ENCODE measurements at regions not wholly inside any gene's neighbourhood (a gene's known extent, or its start where the extent isn't known, plus 50 kb on each side); places are given as distances from the start of the nearest gene placed in this dataset.

- H3K27ac ChIP-seq (ENCODE audit: extremely low read depth, low read depth, low read length) = no peak overlapping the region
- H3K9me3 ChIP-seq (ENCODE audit: control insufficient read depth, insufficient read depth, low read depth, low read length) = no peaks in the 10 kb centered on the region
- CTCF ChIA-PET = no interaction called here
- TF ChIP-seq ZNF707 (tag by site-specific recombination; IDR thresholded peaks at IDR 0.05) (no peak), ZNF426 (tag by site-specific recombination; IDR thresholded peaks at IDR 0.05) (no peak), ZNF148 (tag by site-specific recombination; IDR thresholded peaks at IDR 0.05; ENCODE audit: borderline replicate concordance) (no peak), ZNF248 (tag by site-specific recombination; IDR thresholded peaks at IDR 0.05) (no peak), RBAK (tag by site-specific recombination; IDR thresholded peaks at IDR 0.05) (no peak), SP7 (tag by site-specific recombination; IDR thresholded peaks at IDR 0.05) (no peak), ZNF561 (tag by site-specific recombination; IDR thresholded peaks at IDR 0.05; ENCODE audit: borderline replicate concordance) (no peak), ZNF624 (tag by site-specific recombination; IDR thresholded peaks at IDR 0.05) (no peak), ZNF169 (tag by site-specific recombination; IDR thresholded peaks at IDR 0.05) (no peak), YY2 (tag by site-specific recombination; IDR thresholded peaks at IDR 0.05) (no peak), ZNF791 (tag by site-specific recombination; IDR thresholded peaks at IDR 0.05) (no peak), SP2 (tag by site-specific recombination; IDR thresholded peaks at IDR 0.05) (no peak), ZNF133 (tag by site-specific recombination; IDR thresholded peaks at IDR 0.05) (no peak), ZNF155 (tag by site-specific recombination; IDR thresholded peaks at IDR 0.05) (no peak), ZNF292 (tag by site-specific recombination; IDR thresholded peaks at IDR 0.05; ENCODE audit: borderline replicate concordance, low read depth) (no peak), TCF7L2 (IDR thresholded peaks at IDR 0.05; ENCODE audit: borderline replicate concordance, low read depth, low read length) (no peak)
- TF ChIP-seq, protein P1, sequence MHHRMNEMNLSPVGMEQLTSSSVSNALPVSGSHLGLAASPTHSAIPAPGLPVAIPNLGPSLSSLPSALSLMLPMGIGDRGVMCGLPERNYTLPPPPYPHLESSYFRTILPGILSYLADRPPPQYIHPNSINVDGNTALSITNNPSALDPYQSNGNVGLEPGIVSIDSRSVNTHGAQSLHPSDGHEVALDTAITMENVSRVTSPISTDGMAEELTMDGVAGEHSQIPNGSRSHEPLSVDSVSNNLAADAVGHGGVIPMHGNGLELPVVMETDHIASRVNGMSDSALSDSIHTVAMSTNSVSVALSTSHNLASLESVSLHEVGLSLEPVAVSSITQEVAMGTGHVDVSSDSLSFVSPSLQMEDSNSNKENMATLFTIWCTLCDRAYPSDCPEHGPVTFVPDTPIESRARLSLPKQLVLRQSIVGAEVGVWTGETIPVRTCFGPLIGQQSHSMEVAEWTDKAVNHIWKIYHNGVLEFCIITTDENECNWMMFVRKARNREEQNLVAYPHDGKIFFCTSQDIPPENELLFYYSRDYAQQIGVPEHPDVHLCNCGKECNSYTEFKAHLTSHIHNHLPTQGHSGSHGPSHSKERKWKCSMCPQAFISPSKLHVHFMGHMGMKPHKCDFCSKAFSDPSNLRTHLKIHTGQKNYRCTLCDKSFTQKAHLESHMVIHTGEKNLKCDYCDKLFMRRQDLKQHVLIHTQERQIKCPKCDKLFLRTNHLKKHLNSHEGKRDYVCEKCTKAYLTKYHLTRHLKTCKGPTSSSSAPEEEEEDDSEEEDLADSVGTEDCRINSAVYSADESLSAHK (tag by site-specific recombination; IDR thresholded peaks at IDR 0.05) = no peak
- TF ChIP-seq, protein P2, sequence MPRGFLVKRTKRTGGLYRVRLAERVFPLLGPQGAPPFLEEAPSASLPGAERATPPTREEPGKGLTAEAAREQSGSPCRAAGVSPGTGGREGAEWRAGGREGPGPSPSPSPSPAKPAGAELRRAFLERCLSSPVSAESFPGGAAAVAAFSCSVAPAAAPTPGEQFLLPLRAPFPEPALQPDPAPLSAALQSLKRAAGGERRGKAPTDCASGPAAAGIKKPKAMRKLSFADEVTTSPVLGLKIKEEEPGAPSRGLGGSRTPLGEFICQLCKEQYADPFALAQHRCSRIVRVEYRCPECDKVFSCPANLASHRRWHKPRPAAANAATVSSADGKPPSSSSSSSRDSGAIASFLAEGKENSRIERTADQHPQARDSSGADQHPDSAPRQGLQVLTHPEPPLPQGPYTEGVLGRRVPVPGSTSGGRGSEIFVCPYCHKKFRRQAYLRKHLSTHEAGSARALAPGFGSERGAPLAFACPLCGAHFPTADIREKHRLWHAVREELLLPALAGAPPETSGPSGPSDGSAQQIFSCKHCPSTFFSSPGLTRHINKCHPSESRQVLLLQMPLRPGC (tag by site-specific recombination; IDR thresholded peaks at IDR 0.05) = no peak
- H3K4me3 ChIP-seq (ENCODE audit: low read depth, low read length) = no peak overlapping the region
- POLR2A ChIA-PET = no interaction called here
- no peaks in the 10 kb centered on the region for H3K4me1 ChIP-seq (ENCODE audit: control insufficient read depth, insufficient read depth, low read length)
- H3K36me3 ChIP-seq (ENCODE audit: control insufficient read depth in 2 of 2, insufficient read depth in 1 of 2, low read length in 2 of 2) = no peaks in the 10 kb centered on the region
Measured at GRCh38 chr10:124196659-124197058, 103.3 kb upstream of the CHST15 start.

GRCh38 chr10:124194199-124194824 is 100.9 kb upstream of the CHST15 start:
- H3K9me3 ChIP-seq (ENCODE audit: control insufficient read depth, insufficient read depth, low read depth, low read length) = no peaks in the 10 kb centered on the region
- no peak overlapping the region for H3K4me3 ChIP-seq (ENCODE audit: low read depth, low read length)
- H3K27ac ChIP-seq (ENCODE audit: extremely low read depth, low read depth, low read length) = no peak overlapping the region
- no peaks in the 10 kb centered on the region for H3K4me1 ChIP-seq (ENCODE audit: control insufficient read depth, insufficient read depth, low read length)
- no peaks in the 10 kb centered on the region for H3K36me3 ChIP-seq (ENCODE audit: control insufficient read depth in 2 of 2, insufficient read depth in 1 of 2, low read length in 2 of 2)
- ChIA-PET CTCF (no interaction called here), POLR2A (no interaction called here)
- TF ChIP-seq ZNF341 (tag by site-specific recombination; IDR thresholded peaks at IDR 0.05; ENCODE audit: low read depth) (no peak), ZNF596 (tag by site-specific recombination; IDR thresholded peaks at IDR 0.05) (no peak), ZSCAN16 (tag by site-specific recombination; IDR thresholded peaks at IDR 0.05) (no peak), ZNF214 (tag by site-specific recombination; IDR thresholded peaks at IDR 0.05; ENCODE audit: borderline replicate concordance) (no peak), ZNF221 (tag by site-specific recombination; IDR thresholded peaks at IDR 0.05; ENCODE audit: borderline replicate concordance) (no peak), KLF7 (tag by site-specific recombination; IDR thresholded peaks at IDR 0.05; ENCODE audit: borderline replicate concordance) (no peak), EGR2 (tag by site-specific recombination; IDR thresholded peaks at IDR 0.05; ENCODE audit: low read depth) (no peak)

All from HEK293 (cell line).